Keratinocyte (primary cell): ENCODE measurements at regions not wholly inside any gene's neighbourhood (a gene's known extent, or its start where the extent isn't known, plus 50 kb on each side); places are given as distances from the start of the nearest gene placed in this dataset.

ENCODE experiments used
- DNase-seq: peaks from one replicate; pipeline ENCODE4 v3.0.0-alpha.2; 2011; ENCODE audit warnings: low read depth, missing footprints, low spot score
- FAIRE-seq: peaks from 2 replicates; lab custom pipeline; 2011; peaks lifted over from hg19 to GRCh38; lab: Jason Lieb, UNC
- H2AFZ ChIP-seq: 2 replicates; pipeline ENCODE4 v1.6.0; 2012; ENCODE audit warnings: low read length, control low read depth, inconsistent platforms; ENCODE audit not compliant: control insufficient read depth
- H3K27ac ChIP-seq: 2 replicates; pipeline ENCODE4 v1.5.1; 2011; ENCODE audit warnings: low read length; ENCODE audit not compliant: control insufficient read depth, insufficient read depth
- H3K27me3 ChIP-seq: 3 replicates; pipeline ENCODE4 v1.6.0; 2011; ENCODE audit warnings: low read length; ENCODE audit not compliant: control insufficient read depth, insufficient read depth; ENCODE audit errors: extremely low read depth
- H3K36me3 ChIP-seq, 2 experiments: 2 replicates in 1 of 2; 3 replicates in 1 of 2; pipeline ENCODE4 v1.5.1; 2011; ENCODE audit warnings: low read length in 2 of 2, mild to moderate bottlenecking in 1 of 2; ENCODE audit not compliant: control insufficient read depth in 2 of 2, insufficient read depth in 2 of 2; ENCODE audit errors: extremely low read depth in 1 of 2
- H3K4me1 ChIP-seq: 3 replicates; pipeline ENCODE4 v1.5.1; 2011; ENCODE audit warnings: low read length; ENCODE audit not compliant: control insufficient read depth, insufficient read depth; ENCODE audit errors: extremely low read depth
- H3K4me2 ChIP-seq: 3 replicates; pipeline ENCODE4 v1.6.0; 2011; ENCODE audit warnings: low read depth, low read length; ENCODE audit not compliant: control insufficient read depth, insufficient read depth; ENCODE audit errors: extremely low read depth
- H3K4me3 ChIP-seq, 3 experiments: fragments of 200-600 bp in 1 of 3; sonication (generic) in 1 of 3; 2 replicates in 2 of 3; 3 replicates in 1 of 3; pipeline ENCODE4 v1.5.1; 2011 to 2016; ENCODE audit warnings: low read length in 3 of 3, mild to moderate bottlenecking in 3 of 3, control low read depth in 2 of 3, inconsistent platforms in 1 of 3, low read depth in 1 of 3, mixed read lengths in 1 of 3, mixed run types in 1 of 3, moderate library complexity in 1 of 3; ENCODE audit not compliant: control insufficient read depth in 2 of 3, insufficient read depth in 2 of 3; ENCODE audit errors: extremely low read depth in 1 of 3
- H3K79me2 ChIP-seq: 2 replicates; pipeline ENCODE4 v1.6.0; 2012; ENCODE audit warnings: low read length; ENCODE audit not compliant: control insufficient read depth, insufficient read depth
- H3K9ac ChIP-seq: 3 replicates; pipeline ENCODE4 v1.6.0; 2011; ENCODE audit warnings: low read length; ENCODE audit not compliant: control insufficient read depth, insufficient read depth; ENCODE audit errors: extremely low read depth
- H3K9me1 ChIP-seq: 3 replicates; pipeline ENCODE4 v1.6.0; 2011; ENCODE audit warnings: low read length; ENCODE audit not compliant: control insufficient read depth, insufficient read depth; ENCODE audit errors: extremely low read depth
- H3K9me3 ChIP-seq: 2 replicates; pipeline ENCODE4 v1.5.1; 2012; ENCODE audit warnings: low read depth, low read length; ENCODE audit not compliant: control insufficient read depth
- H4K20me1 ChIP-seq: 3 replicates; pipeline ENCODE4 v1.6.0; 2011; ENCODE audit warnings: low read length; ENCODE audit not compliant: control insufficient read depth, insufficient read depth; ENCODE audit errors: extremely low read depth
- CTCF ChIP-seq, 3 experiments: IDR thresholded peaks in 1 of 3; conservative IDR thresholded peaks in 1 of 3; optimal IDR thresholded peaks in 1 of 3; 2 replicates in 2 of 3; 3 replicates in 1 of 3; pipeline versions ENCODE3 to v1.5.1; 2011; ENCODE audit warnings: low read length in 3 of 3, mild to moderate bottlenecking in 3 of 3, moderate library complexity in 2 of 3, control low read depth in 1 of 3, inconsistent platforms in 1 of 3; ENCODE audit not compliant: insufficient read depth in 2 of 3; ENCODE audit errors: extremely low read depth in 1 of 3
- EZH2 ChIP-seq: IDR thresholded peaks from one replicate; pipeline ENCODE4 v1.6.1; 2012; ENCODE audit warnings: inconsistent platforms, mild to moderate bottlenecking, low read length, moderate library complexity
- dilution Hi-C: fragments of 300-500 bp; cut with MboI; formaldehyde crosslinking; loops from one replicate; pipeline ENCODE4 v1.7.0; 2020; ENCODE audit warnings: low sequenced_read_pairs; ENCODE audit not compliant: extremely low pct_ligation_motif_present

GRCh38 chr17:77847221-77848085, 111.0 kb upstream of the TNRC6C start:
- H3K36me3 ChIP-seq, result no peaks in the 10 kb centered on the region
- no peaks in the 10 kb centered on the region for H3K79me2 ChIP-seq
- dilution Hi-C loops, result no loop called here
- no peaks in the 10 kb centered on the region for H4K20me1 ChIP-seq
- TF ChIP-seq EZH2, result no peak
- no peak for TF ChIP-seq CTCF (optimal IDR thresholded peaks at IDR 0.05 in 1 of 3, IDR thresholded peaks at IDR 0.05 in 1 of 3, conservative IDR thresholded peaks at IDR 0.05 in 1 of 3; ENCODE audit: extremely low read depth in 1 of 3, insufficient read depth in 2 of 3, low read length in 3 of 3)
- DNase-seq (no peak), FAIRE-seq (no peak)
- no peaks in the 10 kb centered on the region for H3K9me3 ChIP-seq
- H3K27me3 ChIP-seq, result peaks cover under 1% of the 10 kb centered on the region
- no peak overlapping the region for H3K4me2 ChIP-seq
- no peak overlapping the region for H3K27ac ChIP-seq
- H2AFZ ChIP-seq, result no peak overlapping the region
- H3K4me3 ChIP-seq, result no peak overlapping the region
- peaks cover 5% of the 10 kb centered on the region for H3K4me1 ChIP-seq
- no peak overlapping the region for H3K9ac ChIP-seq
- no peaks in the 10 kb centered on the region for H3K9me1 ChIP-seq

GRCh38 chr17:77848257-77848656, 110.2 kb upstream of the TNRC6C start:
- Histone ChIP-seq H2AFZ (no peak overlapping the region), H4K20me1 (no peaks in the 10 kb centered on the region), H3K4me2 (no peak overlapping the region), H3K27ac (no peak overlapping the region), H3K4me3 (no peak overlapping the region), H3K9me3 (no peaks in the 10 kb centered on the region), H3K79me2 (no peaks in the 10 kb centered on the region), H3K9me1 (no peaks in the 10 kb centered on the region), H3K27me3 (peaks cover 8% of the 10 kb centered on the region), H3K36me3 (no peaks in the 10 kb centered on the region), H3K4me1 (no peaks in the 10 kb centered on the region), H3K9ac (no peak overlapping the region)
- DNase-seq (no peak), FAIRE-seq (no peak)
- dilution Hi-C loops, result no loop called here
- TF ChIP-seq EZH2 (no peak), CTCF (optimal IDR thresholded peaks at IDR 0.05 in 1 of 3, IDR thresholded peaks at IDR 0.05 in 1 of 3, conservative IDR thresholded peaks at IDR 0.05 in 1 of 3; ENCODE audit: extremely low read depth in 1 of 3, insufficient read depth in 2 of 3, low read length in 3 of 3) (no peak)
